Stimulated activated naive B cell treated with anti-CD40 and anti-IgM and Interleukin-4, amounts not matched to agents 10 μg/mL and 1 μg/mL and 100 μg/mL, for 72 hours (primary cell): ENCODE measurements at regions not wholly inside any gene's neighbourhood (a gene's known extent, or its start where the extent isn't known, plus 50 kb on each side); places are given as distances from the start of the nearest gene placed in this dataset.

ENCODE experiments used
- ATAC-seq, 2 donors: fragments of 150-1000 bp; cut with Tn5 transposase; replicated peaks; 2 replicates each; pipeline ENCODE4 v1.10.0; 2021; ENCODE audit warnings: moderate library complexity in 1 of 2
- DNase-seq: peaks from one replicate; pipeline ENCODE4 v3.0.0; 2021
- H3K27ac Mint-ChIP-seq: one replicate; pipeline ENCODE4 v1.8.0; 2022; ENCODE audit warnings: mild to moderate bottlenecking, mixed read lengths
- H3K27me3 Mint-ChIP-seq, 2 donors: one replicate each; pipeline ENCODE4 v1.8.0; 2022; ENCODE audit warnings: mixed read lengths in 2 of 2
- H3K36me3 Mint-ChIP-seq, 2 donors: one replicate each; pipeline ENCODE4 v1.8.0; 2022; ENCODE audit warnings: mixed read lengths in 2 of 2, mild to moderate bottlenecking in 1 of 2
- H3K4me1 Mint-ChIP-seq, 2 donors: one replicate each; pipeline ENCODE4 v1.8.0; 2022; ENCODE audit warnings: mixed read lengths in 2 of 2, mild to moderate bottlenecking in 1 of 2
- H3K4me3 Mint-ChIP-seq, 2 donors: one replicate each; pipeline ENCODE4 v1.8.0; 2022; ENCODE audit warnings: mild to moderate bottlenecking in 2 of 2, mixed read lengths in 2 of 2, moderate library complexity in 1 of 2
- H3K9me3 Mint-ChIP-seq, 2 donors: one replicate each; pipeline ENCODE4 v1.8.0; 2022; ENCODE audit warnings: mixed read lengths in 2 of 2, mild to moderate bottlenecking in 1 of 2

GRCh38 chrX:39716401-39716800 lies 381.4 kb downstream of the BCOR start:
- Mint-ChIP-seq H3K4me3 (no peak overlapping the region), H3K4me1 (no peaks in the 10 kb centered on the region), H3K36me3 (no peaks in the 10 kb centered on the region), H3K27me3 (peaks cover 0 to 8% of the 10 kb centered on the region in 2 donors), H3K27ac (no peak overlapping the region), H3K9me3 (no peaks in the 10 kb centered on the region)
- ATAC-seq (no peak), DNase-seq (no peak)

GRCh38 chrX:39716802-39717540 lies 380.8 kb downstream of the BCOR start:
- no peaks in the 10 kb centered on the region for H3K9me3 Mint-ChIP-seq
- peaks cover 1 to 10% of the 10 kb centered on the region in 2 donors for H3K27me3 Mint-ChIP-seq
- H3K4me3 Mint-ChIP-seq: no peak overlapping the region
- ATAC-seq: no peak
- no peak overlapping the region for H3K27ac Mint-ChIP-seq
- no peak for DNase-seq
- H3K4me1 Mint-ChIP-seq: no peaks in the 10 kb centered on the region
- H3K36me3 Mint-ChIP-seq: no peaks in the 10 kb centered on the region

GRCh38 chrX:39718981-39719380 lies 378.8 kb downstream of the BCOR start:
- peaks cover 9 to 27% of the 10 kb centered on the region in 2 donors for H3K27me3 Mint-ChIP-seq
- no peak overlapping the region for H3K4me3 Mint-ChIP-seq
- no peak overlapping the region for H3K27ac Mint-ChIP-seq
- H3K4me1 Mint-ChIP-seq: no peaks in the 10 kb centered on the region
- DNase-seq (no peak), ATAC-seq (no peak)
- H3K9me3 Mint-ChIP-seq: no peaks in the 10 kb centered on the region
- no peaks in the 10 kb centered on the region for H3K36me3 Mint-ChIP-seq

GRCh38 chrX:39720945-39721344 lies 376.8 kb downstream of the BCOR start:
- peaks cover 9 to 31% of the 10 kb centered on the region in 2 donors for H3K27me3 Mint-ChIP-seq
- no peaks in the 10 kb centered on the region for H3K36me3 Mint-ChIP-seq
- no peak overlapping the region for H3K27ac Mint-ChIP-seq
- no peak overlapping the region for H3K4me3 Mint-ChIP-seq
- no peaks in the 10 kb centered on the region for H3K9me3 Mint-ChIP-seq
- no peak for ATAC-seq
- H3K4me1 Mint-ChIP-seq: no peaks in the 10 kb centered on the region
- no peak for DNase-seq

- Mint-ChIP-seq H3K36me3 (no peaks in the 10 kb centered on the region), H3K27ac (no peak overlapping the region), H3K9me3 (no peaks in the 10 kb centered on the region), H3K4me3 (no peak overlapping the region), H3K27me3 (peaks cover 13 to 35% of the 10 kb centered on the region in 2 donors), H3K4me1 (no peaks in the 10 kb centered on the region)
- DNase-seq (no peak), ATAC-seq (no peak)
Measured at GRCh38 chrX:39721566-39722279, 376.0 kb downstream of the BCOR start.

- Mint-ChIP-seq H3K27me3 (peaks cover 16 to 42% of the 10 kb centered on the region in 2 donors), H3K27ac (no peak overlapping the region), H3K4me3 (no peak overlapping the region), H3K36me3 (no peaks in the 10 kb centered on the region), H3K4me1 (peaks cover 0 to 3% of the 10 kb centered on the region in 2 donors), H3K9me3 (no peaks in the 10 kb centered on the region)
- DNase-seq (no peak), ATAC-seq (peak; percentile 49 to 64)
Measured at GRCh38 chrX:39724544-39724943, 373.2 kb downstream of the BCOR start.

- Mint-ChIP-seq H3K36me3 (no peaks in the 10 kb centered on the region), H3K27ac (no peak overlapping the region), H3K9me3 (no peaks in the 10 kb centered on the region), H3K4me1 (peaks cover 0 to 9% of the 10 kb centered on the region in 2 donors), H3K27me3 (peaks cover 16 to 42% of the 10 kb centered on the region in 2 donors), H3K4me3 (no peak overlapping the region)
- ATAC-seq (no peak), DNase-seq (no peak)
Measured at GRCh38 chrX:39725114-39725513, 372.6 kb downstream of the BCOR start.

GRCh38 chrX:39725928-39726619 lies 371.7 kb downstream of the BCOR start:
- no peak overlapping the region for H3K4me3 Mint-ChIP-seq
- H3K9me3 Mint-ChIP-seq: no peaks in the 10 kb centered on the region
- peaks cover 4 to 19% of the 10 kb centered on the region in 2 donors for H3K4me1 Mint-ChIP-seq
- no peak for ATAC-seq
- no peak for DNase-seq
- no peaks in the 10 kb centered on the region for H3K36me3 Mint-ChIP-seq
- H3K27ac Mint-ChIP-seq: no peak overlapping the region
- H3K27me3 Mint-ChIP-seq: peaks cover 16 to 43% of the 10 kb centered on the region in 2 donors

- DNase-seq: no peak
- Mint-ChIP-seq H3K9me3 (no peaks in the 10 kb centered on the region), H3K27ac (no peak overlapping the region), H3K27me3 (peaks cover 16 to 47% of the 10 kb centered on the region in 2 donors), H3K4me3 (no peak overlapping the region), H3K4me1 (peaks cover 6 to 22% of the 10 kb centered on the region in 2 donors), H3K36me3 (no peaks in the 10 kb centered on the region)
- no peak for ATAC-seq
Measured at GRCh38 chrX:39726771-39727170, 371.0 kb downstream of the BCOR start.

GRCh38 chrX:39728025-39728424 lies 369.7 kb downstream of the BCOR start:
- no peaks in the 10 kb centered on the region for H3K9me3 Mint-ChIP-seq
- ATAC-seq: no peak
- H3K27ac Mint-ChIP-seq: no peak overlapping the region
- H3K4me3 Mint-ChIP-seq: no peak overlapping the region
- peaks cover 6 to 22% of the 10 kb centered on the region in 2 donors for H3K4me1 Mint-ChIP-seq
- no peak for DNase-seq
- no peaks in the 10 kb centered on the region for H3K36me3 Mint-ChIP-seq
- peaks cover 7 to 38% of the 10 kb centered on the region in 2 donors for H3K27me3 Mint-ChIP-seq

- Mint-ChIP-seq H3K27me3 (peaks cover 7 to 38% of the 10 kb centered on the region in 2 donors), H3K4me1 (peaks cover 6 to 22% of the 10 kb centered on the region in 2 donors), H3K9me3 (no peaks in the 10 kb centered on the region), H3K27ac (no peak overlapping the region), H3K36me3 (no peaks in the 10 kb centered on the region), H3K4me3 (no peak overlapping the region)
- DNase-seq (no peak), ATAC-seq (peak; percentile 55 to 66)
Measured at GRCh38 chrX:39728852-39729598, 368.7 kb downstream of the BCOR start.

GRCh38 chrX:39729981-39730661 lies 367.6 kb downstream of the BCOR start:
- Mint-ChIP-seq H3K4me1 (peaks cover 6 to 22% of the 10 kb centered on the region in 2 donors), H3K27ac (no peak overlapping the region), H3K36me3 (no peaks in the 10 kb centered on the region), H3K27me3 (peaks cover 7 to 34% of the 10 kb centered on the region in 2 donors), H3K4me3 (peak overlapping the region in 1 of 2 donors; percentile 75), H3K9me3 (no peaks in the 10 kb centered on the region)
- ATAC-seq: peak; percentile 29 to 34
- DNase-seq: no peak

GRCh38 chrX:39730662-39731329 lies 367.0 kb downstream of the BCOR start:
- peaks cover 7 to 34% of the 10 kb centered on the region in 2 donors for H3K27me3 Mint-ChIP-seq
- H3K9me3 Mint-ChIP-seq: no peaks in the 10 kb centered on the region
- DNase-seq (peak; percentile 18), ATAC-seq (peak; percentile 82 to 83)
- no peak overlapping the region for H3K27ac Mint-ChIP-seq
- peaks cover 6 to 22% of the 10 kb centered on the region in 2 donors for H3K4me1 Mint-ChIP-seq
- H3K4me3 Mint-ChIP-seq: peak overlapping the region; percentile 70 to 75
- H3K36me3 Mint-ChIP-seq: no peaks in the 10 kb centered on the region
